DND-41 (cell line): ENCODE measurements at regions not wholly inside any gene's neighbourhood (a gene's known extent, or its start where the extent isn't known, plus 50 kb on each side); places are given as distances from the start of the nearest gene placed in this dataset.

Experiments
- ATAC-seq: fragments of 200-7000 bp; cut with Tn5 transposase; 3 replicates; pipeline ENCODE4 v1.9.1; 2021; ENCODE audit warnings: low read depth; ENCODE audit not compliant: insufficient read depth
- DNase-seq: peaks from one replicate; pipeline ENCODE4 v3.0.0-alpha.2; 2020
- H2AFZ ChIP-seq: 2 replicates; pipeline ENCODE4 v1.6.0; 2012; ENCODE audit warnings: low read depth, low read length
- H3K27ac ChIP-seq: 2 replicates; pipeline ENCODE4 v1.5.1; 2012; ENCODE audit warnings: low read length, inconsistent platforms
- H3K27me3 ChIP-seq: fragments of 200-600 bp; sonication (generic); 2 replicates; pipeline ENCODE4 v1.6.0; 2012; ENCODE audit warnings: low read length, mild to moderate bottlenecking, inconsistent platforms; ENCODE audit not compliant: insufficient read depth, poor library complexity
- H3K36me3 ChIP-seq: 2 replicates; pipeline ENCODE4 v1.5.1; 2012; ENCODE audit warnings: low read length, inconsistent platforms; ENCODE audit not compliant: insufficient read depth
- H3K4me1 ChIP-seq: 2 replicates; pipeline ENCODE4 v1.5.1; 2012; ENCODE audit warnings: mild to moderate bottlenecking, low read length; ENCODE audit not compliant: insufficient read depth
- H3K4me2 ChIP-seq: 2 replicates; pipeline ENCODE4 v1.6.0; 2012; ENCODE audit warnings: mild to moderate bottlenecking, moderate library complexity, low read length, inconsistent platforms; ENCODE audit not compliant: insufficient read depth
- H3K4me3 ChIP-seq, 2 experiments: fragments of 200-600 bp in 1 of 2; shearing (Covaris generic) in 1 of 2; 2 replicates each; pipeline ENCODE4 v1.5.1; 2012 to 2016; ENCODE audit warnings: inconsistent platforms in 2 of 2, low read length in 2 of 2, mild to moderate bottlenecking in 2 of 2, low read depth in 1 of 2, moderate library complexity in 1 of 2
- H3K79me2 ChIP-seq: 2 replicates; pipeline ENCODE4 v1.6.0; 2012; ENCODE audit warnings: low read length, inconsistent platforms; ENCODE audit not compliant: insufficient read depth
- H3K9ac ChIP-seq: 2 replicates; pipeline ENCODE4 v1.6.0; 2012; ENCODE audit warnings: low read depth, mild to moderate bottlenecking, inconsistent platforms, low read length, moderate library complexity
- H3K9me3 ChIP-seq: 2 replicates; pipeline ENCODE4 v1.5.1; 2012; ENCODE audit warnings: low read length, moderate library complexity, mild to moderate bottlenecking, inconsistent platforms; ENCODE audit not compliant: insufficient read depth, severe bottlenecking
- H4K20me1 ChIP-seq: 2 replicates; pipeline ENCODE4 v1.6.0; 2012; ENCODE audit warnings: low read length; ENCODE audit not compliant: insufficient read depth
- EZH2 ChIP-seq: IDR thresholded peaks from 3 replicates; pipeline ENCODE4 v1.6.1; 2012; ENCODE audit warnings: borderline replicate concordance, low read depth, mild to moderate bottlenecking, moderate library complexity, low read length, inconsistent platforms; ENCODE audit not compliant: severe bottlenecking
- TF ChIP-seq, protein P1 (sequence below): IDR thresholded peaks from 2 replicates; pipeline ENCODE4 v1.5.1; 2012; ENCODE audit warnings: borderline replicate concordance, low read length, moderate library complexity, mild to moderate bottlenecking; ENCODE audit not compliant: poor library complexity, severe bottlenecking; ENCODE audit errors: extremely low read depth

DNA sequence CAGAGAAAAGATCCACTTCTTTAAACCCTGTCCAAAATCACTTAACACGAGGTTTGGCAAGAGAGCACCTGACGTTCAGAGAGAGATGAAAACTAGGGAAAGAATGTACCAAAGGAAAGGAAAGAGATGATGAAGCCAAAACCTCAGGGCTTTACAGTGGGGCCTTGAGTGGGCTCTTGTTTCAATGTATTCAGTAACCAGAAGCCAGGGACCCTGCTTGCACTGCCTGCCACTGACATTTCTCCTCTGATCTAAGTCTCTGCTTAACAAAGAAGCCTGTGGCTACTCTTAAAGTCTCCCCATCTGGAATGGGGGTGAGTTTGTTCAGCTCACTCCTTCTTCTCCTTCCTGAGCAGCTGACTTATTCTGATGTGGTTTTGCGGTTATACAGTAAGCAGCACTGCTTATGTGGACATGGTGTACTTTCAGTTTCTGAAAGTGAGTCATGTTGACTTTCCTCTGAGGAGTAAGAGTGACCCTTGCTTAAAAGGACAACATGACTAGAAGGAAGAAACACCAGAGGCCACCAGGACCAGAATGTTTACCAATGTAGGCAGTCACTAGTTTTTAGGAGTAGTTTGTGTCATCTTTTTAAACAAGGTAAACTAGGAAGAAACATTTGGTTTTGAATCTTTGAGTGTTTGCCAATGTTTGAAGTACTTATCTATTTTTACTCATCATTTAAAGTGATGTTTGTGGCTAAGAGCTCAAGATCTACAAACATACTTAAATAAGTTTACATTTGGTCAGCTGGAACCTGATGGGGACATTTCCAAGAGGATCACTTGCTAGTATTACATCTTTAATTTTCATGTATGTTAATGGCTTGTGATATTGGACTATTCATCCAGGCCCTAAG lies 87.4 kb downstream of the FASLG start:
- H3K27me3 ChIP-seq = no peaks in the 10 kb centered on the region
- H3K9ac ChIP-seq = peak overlapping the region; percentile 29; the same call in 1 of the 2 replicates
- H3K4me1 ChIP-seq = peaks cover 28% of the 10 kb centered on the region
- DNase-seq = peak; percentile 81
- peak overlapping the region; percentile 58 for H3K4me2 ChIP-seq
- peak overlapping the region; percentile 78 for H3K27ac ChIP-seq
- no peaks in the 10 kb centered on the region for H3K79me2 ChIP-seq
- no peaks in the 10 kb centered on the region for H4K20me1 ChIP-seq
- TF ChIP-seq, protein P1, sequence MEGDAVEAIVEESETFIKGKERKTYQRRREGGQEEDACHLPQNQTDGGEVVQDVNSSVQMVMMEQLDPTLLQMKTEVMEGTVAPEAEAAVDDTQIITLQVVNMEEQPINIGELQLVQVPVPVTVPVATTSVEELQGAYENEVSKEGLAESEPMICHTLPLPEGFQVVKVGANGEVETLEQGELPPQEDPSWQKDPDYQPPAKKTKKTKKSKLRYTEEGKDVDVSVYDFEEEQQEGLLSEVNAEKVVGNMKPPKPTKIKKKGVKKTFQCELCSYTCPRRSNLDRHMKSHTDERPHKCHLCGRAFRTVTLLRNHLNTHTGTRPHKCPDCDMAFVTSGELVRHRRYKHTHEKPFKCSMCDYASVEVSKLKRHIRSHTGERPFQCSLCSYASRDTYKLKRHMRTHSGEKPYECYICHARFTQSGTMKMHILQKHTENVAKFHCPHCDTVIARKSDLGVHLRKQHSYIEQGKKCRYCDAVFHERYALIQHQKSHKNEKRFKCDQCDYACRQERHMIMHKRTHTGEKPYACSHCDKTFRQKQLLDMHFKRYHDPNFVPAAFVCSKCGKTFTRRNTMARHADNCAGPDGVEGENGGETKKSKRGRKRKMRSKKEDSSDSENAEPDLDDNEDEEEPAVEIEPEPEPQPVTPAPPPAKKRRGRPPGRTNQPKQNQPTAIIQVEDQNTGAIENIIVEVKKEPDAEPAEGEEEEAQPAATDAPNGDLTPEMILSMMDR = no peak
- TF ChIP-seq EZH2 = no peak
- ATAC-seq = peak; percentile 93
- H3K36me3 ChIP-seq = no peaks in the 10 kb centered on the region
- H3K4me3 ChIP-seq = peak overlapping the region in 1 of 2 experiments; percentile 25; a peak in 2 of 4 replicates
- no peak overlapping the region for H2AFZ ChIP-seq
- no peaks in the 10 kb centered on the region for H3K9me3 ChIP-seq

DNA sequence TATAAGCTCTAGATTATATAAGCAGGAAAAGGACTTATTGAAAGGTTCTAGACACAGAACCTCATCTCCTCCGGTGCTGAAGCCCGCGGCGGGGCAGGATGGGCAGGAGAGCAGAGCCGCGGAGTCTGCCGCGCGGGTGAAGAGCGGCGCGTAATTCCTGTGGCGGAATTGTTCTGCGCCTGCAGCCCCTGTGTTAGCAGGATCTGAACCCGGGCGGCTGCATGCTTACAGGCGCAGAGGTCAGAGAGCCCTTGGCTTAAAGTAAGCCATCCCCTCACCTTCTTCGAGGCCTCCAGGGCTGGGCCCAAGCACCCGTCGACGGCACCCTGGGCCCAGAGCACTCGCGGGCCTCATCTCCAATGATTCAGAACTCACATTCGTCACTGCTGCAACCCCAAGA lies 89.3 kb downstream of the FASLG start:
- peaks cover 28% of the 10 kb centered on the region for H3K4me1 ChIP-seq
- no peaks in the 10 kb centered on the region for H3K36me3 ChIP-seq
- no peaks in the 10 kb centered on the region for H3K9me3 ChIP-seq
- H2AFZ ChIP-seq = no peak overlapping the region
- no peaks in the 10 kb centered on the region for H4K20me1 ChIP-seq
- H3K27me3 ChIP-seq = no peaks in the 10 kb centered on the region
- DNase-seq (no peak), ATAC-seq (no peak)
- H3K4me3 ChIP-seq = no peak overlapping the region
- H3K27ac ChIP-seq = no peak overlapping the region
- TF ChIP-seq, protein P1 = no peak
- no peak for TF ChIP-seq EZH2
- H3K4me2 ChIP-seq = no peak overlapping the region
- H3K9ac ChIP-seq = no peak overlapping the region
- H3K79me2 ChIP-seq = no peaks in the 10 kb centered on the region

DNA sequence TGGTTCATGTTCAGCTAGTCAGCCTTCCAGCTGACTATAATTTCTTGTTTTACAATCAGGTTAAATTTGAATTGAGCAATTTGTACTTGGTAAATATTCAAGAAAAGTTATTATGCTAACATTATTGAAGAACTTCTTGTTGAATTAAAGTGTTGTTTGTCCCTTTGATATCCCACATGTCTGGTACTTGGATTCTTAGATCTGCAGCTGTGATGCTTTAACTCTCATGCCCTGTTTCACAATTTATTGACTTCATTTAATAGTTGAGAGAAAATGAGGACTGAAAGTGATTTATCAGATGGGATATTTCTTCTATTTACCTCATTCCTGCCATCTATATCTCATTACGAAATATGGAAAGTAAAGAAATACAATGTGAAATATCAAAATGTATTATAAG lies 92.8 kb downstream of the FASLG start:
- Histone ChIP-seq H3K4me2 (no peak overlapping the region), H3K79me2 (no peaks in the 10 kb centered on the region), H3K27ac (no peak overlapping the region), H2AFZ (no peak overlapping the region), H3K4me1 (peaks cover 15% of the 10 kb centered on the region), H3K9me3 (no peaks in the 10 kb centered on the region), H3K27me3 (no peaks in the 10 kb centered on the region), H3K4me3 (no peak overlapping the region), H3K36me3 (no peaks in the 10 kb centered on the region), H4K20me1 (no peaks in the 10 kb centered on the region), H3K9ac (no peak overlapping the region)
- DNase-seq (no peak), ATAC-seq (no peak)
- TF ChIP-seq, protein P1 = no peak
- no peak for TF ChIP-seq EZH2

DNA sequence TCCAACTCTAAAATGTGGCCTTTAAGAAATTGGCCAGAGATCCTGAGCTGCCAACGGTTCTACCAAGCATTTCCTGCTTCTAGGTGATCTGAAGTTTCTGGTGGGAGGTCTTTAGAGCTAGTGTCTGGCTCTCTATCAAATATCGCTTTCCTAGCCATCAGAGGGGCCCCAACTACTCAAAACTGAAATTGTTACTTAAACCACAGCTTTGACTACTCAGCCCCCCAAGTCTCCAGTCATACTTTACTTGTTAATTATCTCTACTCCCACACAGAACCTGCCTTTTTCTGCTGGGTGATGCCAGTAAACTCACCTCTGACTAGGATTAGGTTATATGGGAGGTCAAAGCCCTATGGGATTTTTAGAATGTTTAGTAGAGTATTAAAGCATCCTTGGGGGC lies 95.1 kb downstream of the FASLG start:
- H3K36me3 ChIP-seq = no peaks in the 10 kb centered on the region
- H4K20me1 ChIP-seq = no peaks in the 10 kb centered on the region
- H3K9ac ChIP-seq = no peak overlapping the region
- peak; percentile 80 for ATAC-seq
- no peak overlapping the region for H3K4me2 ChIP-seq
- H3K79me2 ChIP-seq = no peaks in the 10 kb centered on the region
- no peak for TF ChIP-seq EZH2
- TF ChIP-seq, protein P1 = no peak
- no peaks in the 10 kb centered on the region for H3K27me3 ChIP-seq
- H3K9me3 ChIP-seq = no peaks in the 10 kb centered on the region
- DNase-seq = peak; percentile 20
- peaks cover 9% of the 10 kb centered on the region for H3K4me1 ChIP-seq
- peak overlapping the region; percentile 26; the same call in 1 of the 2 replicates for H3K27ac ChIP-seq
- H3K4me3 ChIP-seq = no peak overlapping the region
- H2AFZ ChIP-seq = 0 out of 2 replicates have a peak overlapping the region, but pooled peaks have one; percentile 2
